Coronary artery (tissue), 2 donors: ENCODE measurements at regions not wholly inside any gene's neighbourhood (a gene's known extent, or its start where the extent isn't known, plus 50 kb on each side); places are given as distances from the start of the nearest gene placed in this dataset.

Experiments used
- DNase-seq: peaks from one replicate; pipeline ENCODE4 v3.0.0-alpha.2; 2017; ENCODE audit warnings: low spot score
- H3K27ac ChIP-seq, 2 donors: fragments of 200-600 bp; sonication (generic); one replicate each; pipeline ENCODE4 v1.5.1; 2016 to 2019
- H3K4me3 ChIP-seq: fragments of 200-600 bp; sonication (generic); 2 replicates; pipeline ENCODE4 v1.5.1; 2016; ENCODE audit warnings: mild to moderate bottlenecking, moderate library complexity
- CTCF ChIP-seq: fragments of 200-600 bp; sonication (generic); IDR thresholded peaks from one replicate; pipeline ENCODE4 v1.5.1; 2019; ENCODE audit warnings: antibody characterized with exemption

- no peak for DNase-seq
- TF ChIP-seq CTCF = no peak
- no peak overlapping the region for H3K27ac ChIP-seq
- H3K4me3 ChIP-seq = no peak overlapping the region
Measured at GRCh38 chr6:4599924-4600323, 176.3 kb upstream of the CDYL start.

- Histone ChIP-seq H3K27ac (no peak overlapping the region), H3K4me3 (no peak overlapping the region)
- DNase-seq = no peak
- TF ChIP-seq CTCF = no peak
Measured at GRCh38 chr6:4598384-4598995, 177.7 kb upstream of the CDYL start.

- Histone ChIP-seq H3K27ac (no peak overlapping the region), H3K4me3 (no peak overlapping the region)
- DNase-seq = no peak
- TF ChIP-seq CTCF = no peak
Measured at GRCh38 chr6:4593951-4594350, 182.3 kb upstream of the CDYL start.

- no peak for TF ChIP-seq CTCF
- no peak overlapping the region for H3K27ac ChIP-seq
- DNase-seq = no peak
- no peak overlapping the region for H3K4me3 ChIP-seq
Measured at GRCh38 chr6:4592026-4592425, 184.2 kb upstream of the CDYL start.

- H3K4me3 ChIP-seq = no peak overlapping the region
- DNase-seq = no peak
- TF ChIP-seq CTCF = no peak
- no peak overlapping the region for H3K27ac ChIP-seq
Measured at GRCh38 chr6:4591218-4591617, 185.0 kb upstream of the CDYL start.

- Histone ChIP-seq H3K27ac (no peak overlapping the region), H3K4me3 (no peak overlapping the region)
- no peak for DNase-seq
- TF ChIP-seq CTCF = no peak
Measured at GRCh38 chr6:4589295-4589694, 186.9 kb upstream of the CDYL start.

- no peak for TF ChIP-seq CTCF
- DNase-seq = no peak
- Histone ChIP-seq H3K4me3 (no peak overlapping the region), H3K27ac (no peak overlapping the region)
Measured at GRCh38 chr6:4588581-4588980, 187.6 kb upstream of the CDYL start.
